ENCODE measurements at regions not wholly inside any gene's neighbourhood (a gene's known extent, or its start where the extent isn't known, plus 50 kb on each side); places are given as distances from the start of the nearest gene placed in this dataset.

DNA sequence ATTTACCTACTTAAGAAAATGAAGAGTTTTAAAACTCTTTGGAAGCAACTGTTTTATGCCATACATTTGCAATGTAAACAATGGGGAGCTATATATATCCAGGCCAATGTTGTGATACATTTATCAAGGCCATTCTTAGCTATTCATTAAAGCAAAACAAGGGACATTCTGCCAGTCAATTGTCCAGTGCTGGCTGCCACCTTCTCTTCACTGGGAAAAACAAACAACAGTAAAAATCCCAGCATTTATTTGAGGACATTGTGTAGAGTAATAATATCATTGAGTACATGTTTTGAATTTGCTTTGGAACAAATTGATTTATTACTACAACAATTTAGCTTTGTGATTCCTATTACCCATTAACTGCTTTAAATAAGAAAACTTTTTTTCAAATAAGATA is 1107.4 kb downstream of the DTWD2 start:
- Histone ChIP-seq H3K27me3 (ENCODE audit: control insufficient read depth, insufficient read depth, low read length) (peaks cover 3% of the 10 kb centered on the region), H3K9ac (ENCODE audit: low read depth, low read length) (no peak overlapping the region), H3K4me2 (ENCODE audit: low read length) (no peak overlapping the region), H3K4me1 (ENCODE audit: control insufficient read depth, insufficient read depth, low read length) (no peaks in the 10 kb centered on the region), H3K36me3 (ENCODE audit: insufficient read depth, low read length) (no peaks in the 10 kb centered on the region), H3K9me3 (replicated peaks; ENCODE audit: low read length) (no peaks in the 10 kb centered on the region), H3K4me3 (ENCODE audit: low read length) (no peak overlapping the region)

DNA sequence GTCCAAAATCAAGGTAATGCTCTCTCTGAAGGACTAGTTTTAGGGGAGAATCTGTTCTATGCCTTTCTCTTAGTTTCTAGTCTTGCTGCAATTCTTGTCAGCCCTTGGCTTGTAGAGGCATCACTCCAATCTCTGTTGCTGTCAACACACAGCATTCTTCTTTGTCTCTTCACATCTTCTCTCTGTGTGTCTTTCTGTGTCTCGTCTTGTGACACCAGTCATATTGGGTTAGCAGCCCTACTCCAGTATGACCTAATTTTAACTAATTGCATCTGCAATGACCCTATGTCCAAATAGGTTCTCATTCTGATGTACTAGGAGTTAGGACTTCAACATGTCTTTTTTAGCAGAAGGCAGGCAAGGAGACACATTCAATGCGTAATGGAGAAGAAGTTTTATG is 1110.6 kb downstream of the DTWD2 start:
- Histone ChIP-seq H3K27me3 (ENCODE audit: control insufficient read depth, insufficient read depth, low read length) (peaks cover 3% of the 10 kb centered on the region), H3K36me3 (ENCODE audit: insufficient read depth, low read length) (no peaks in the 10 kb centered on the region), H3K9me3 (replicated peaks; ENCODE audit: low read length) (no peaks in the 10 kb centered on the region), H3K4me3 (ENCODE audit: low read length) (no peak overlapping the region), H3K9ac (ENCODE audit: low read depth, low read length) (no peak overlapping the region), H3K4me2 (ENCODE audit: low read length) (no peak overlapping the region), H3K4me1 (ENCODE audit: control insufficient read depth, insufficient read depth, low read length) (no peaks in the 10 kb centered on the region)

DNA sequence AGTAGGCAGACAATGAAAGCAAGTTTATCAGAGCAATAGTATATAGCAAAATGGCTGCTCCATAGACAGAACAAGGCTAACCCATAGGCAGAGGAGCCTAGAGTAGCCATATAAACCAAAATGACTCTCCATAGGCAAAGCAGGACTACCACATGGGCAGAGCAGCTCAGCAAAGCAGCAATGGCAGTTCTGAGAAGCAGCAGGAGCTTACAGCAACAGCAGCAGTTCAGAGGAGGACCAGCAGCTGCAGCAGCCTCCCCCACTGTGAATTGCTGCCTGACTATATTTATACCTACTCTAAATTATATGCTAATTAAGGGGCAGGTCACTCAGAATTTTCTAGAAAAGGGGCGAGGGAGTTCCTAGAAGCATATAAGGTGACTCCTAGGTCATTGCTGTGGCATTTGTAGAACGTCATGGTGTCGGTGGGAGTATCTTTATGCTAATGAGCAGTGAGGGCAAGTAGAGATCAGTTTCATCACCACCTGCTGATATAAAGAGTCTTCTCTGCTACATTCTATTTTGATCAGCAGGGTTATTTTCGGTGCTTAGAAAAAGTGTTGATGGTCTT is 1115.5 kb downstream of the DTWD2 start:
- H3K4me3 ChIP-seq (ENCODE audit: low read length), result no peak overlapping the region
- H3K36me3 ChIP-seq (ENCODE audit: insufficient read depth, low read length), result no peaks in the 10 kb centered on the region
- H3K9ac ChIP-seq (ENCODE audit: low read depth, low read length), result no peak overlapping the region
- H3K4me1 ChIP-seq (ENCODE audit: control insufficient read depth, insufficient read depth, low read length), result no peaks in the 10 kb centered on the region
- no peak overlapping the region for H3K4me2 ChIP-seq (ENCODE audit: low read length)
- H3K27me3 ChIP-seq (ENCODE audit: control insufficient read depth, insufficient read depth, low read length), result peaks cover 2% of the 10 kb centered on the region
- no peaks in the 10 kb centered on the region for H3K9me3 ChIP-seq (replicated peaks; ENCODE audit: low read length)

DNA sequence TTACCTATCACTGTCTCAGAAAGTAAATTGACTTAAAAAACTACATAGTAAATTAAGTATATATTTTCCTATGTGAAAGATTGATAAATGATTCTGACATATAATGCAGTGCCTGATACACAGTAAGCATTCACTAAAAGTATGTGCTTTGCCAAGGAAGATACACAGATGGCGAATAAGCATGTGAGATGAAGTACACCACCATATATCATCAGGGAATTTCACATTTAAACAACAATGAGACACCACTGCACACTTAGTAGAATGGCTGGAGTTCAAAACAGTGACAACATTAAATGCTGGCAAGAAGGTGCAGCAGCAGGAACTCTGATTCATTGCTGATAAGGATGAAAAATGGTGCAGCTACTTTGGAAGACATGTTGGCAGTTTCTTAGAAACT is 1118.8 kb downstream of the DTWD2 start:
- H3K9ac ChIP-seq (ENCODE audit: low read depth, low read length), result no peak overlapping the region
- H3K4me2 ChIP-seq (ENCODE audit: low read length), result no peak overlapping the region
- no peaks in the 10 kb centered on the region for H3K27me3 ChIP-seq (ENCODE audit: control insufficient read depth, insufficient read depth, low read length)
- H3K4me3 ChIP-seq (ENCODE audit: low read length), result no peak overlapping the region
- H3K4me1 ChIP-seq (ENCODE audit: control insufficient read depth, insufficient read depth, low read length), result no peaks in the 10 kb centered on the region
- H3K36me3 ChIP-seq (ENCODE audit: insufficient read depth, low read length), result no peaks in the 10 kb centered on the region
- H3K9me3 ChIP-seq (replicated peaks; ENCODE audit: low read length), result no peaks in the 10 kb centered on the region

DNA sequence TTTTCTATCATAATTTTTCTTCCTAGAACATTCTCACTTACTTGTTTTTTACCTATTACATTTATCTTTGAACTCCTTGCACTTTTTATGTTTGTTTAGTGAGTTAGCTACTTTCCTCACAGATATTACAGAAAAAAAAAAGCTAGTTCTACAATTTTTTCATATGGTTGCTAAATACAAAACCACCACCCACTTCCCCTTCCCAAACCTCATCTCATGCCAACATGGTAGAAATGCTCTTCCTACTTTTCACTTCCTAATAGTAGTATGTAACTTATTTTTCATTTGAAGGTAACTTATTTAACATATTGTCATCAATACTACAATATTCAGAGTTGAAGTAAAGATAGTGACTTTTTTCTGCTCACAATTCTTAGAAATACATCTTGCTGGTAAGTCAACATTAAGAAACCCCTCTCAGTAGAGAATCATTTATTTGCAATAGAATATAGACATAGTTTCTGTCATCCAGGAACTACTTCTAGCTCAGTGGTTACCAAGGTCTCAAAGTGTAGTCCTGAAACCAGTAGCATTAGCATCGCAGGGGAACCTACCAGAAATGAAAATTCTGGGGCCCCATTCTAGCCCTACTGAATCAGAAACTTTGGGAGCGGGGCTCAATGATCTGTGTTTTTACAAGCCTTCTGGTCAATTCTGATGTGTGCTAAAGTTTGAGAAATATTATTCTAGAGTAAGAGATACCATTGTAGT is 1124.6 kb downstream of the DTWD2 start:
- Histone ChIP-seq H3K4me1 (ENCODE audit: control insufficient read depth, insufficient read depth, low read length) (no peaks in the 10 kb centered on the region), H3K9me3 (replicated peaks; ENCODE audit: low read length) (no peaks in the 10 kb centered on the region), H3K9ac (ENCODE audit: low read depth, low read length) (no peak overlapping the region), H3K4me2 (ENCODE audit: low read length) (no peak overlapping the region), H3K4me3 (ENCODE audit: low read length) (no peak overlapping the region), H3K36me3 (ENCODE audit: insufficient read depth, low read length) (no peaks in the 10 kb centered on the region), H3K27me3 (ENCODE audit: control insufficient read depth, insufficient read depth, low read length) (no peaks in the 10 kb centered on the region)

DNA sequence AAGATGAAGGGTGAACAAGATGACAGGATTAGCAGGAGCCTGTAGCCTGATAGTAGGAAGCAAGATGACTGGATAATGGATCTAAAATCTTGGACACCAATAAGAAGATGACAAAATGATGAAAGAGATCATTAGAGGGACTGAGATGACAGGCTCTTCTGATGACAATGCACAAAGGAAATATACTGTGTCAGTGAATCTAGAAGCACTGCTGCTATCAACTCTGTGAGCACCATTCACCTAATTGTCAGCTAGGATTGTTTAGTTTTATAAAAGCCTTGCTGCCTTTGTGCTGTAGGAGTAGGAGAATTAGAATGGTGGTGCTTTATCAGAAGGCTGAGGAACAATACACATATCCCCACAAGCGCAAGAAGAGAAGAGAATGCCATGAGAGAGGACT is 1127.8 kb downstream of the DTWD2 start:
- H3K9ac ChIP-seq (ENCODE audit: low read depth, low read length), result no peak overlapping the region
- no peak overlapping the region for H3K4me3 ChIP-seq (ENCODE audit: low read length)
- H3K4me2 ChIP-seq (ENCODE audit: low read length), result no peak overlapping the region
- no peaks in the 10 kb centered on the region for H3K9me3 ChIP-seq (replicated peaks; ENCODE audit: low read length)
- H3K4me1 ChIP-seq (ENCODE audit: control insufficient read depth, insufficient read depth, low read length), result no peaks in the 10 kb centered on the region
- no peaks in the 10 kb centered on the region for H3K36me3 ChIP-seq (ENCODE audit: insufficient read depth, low read length)
- no peaks in the 10 kb centered on the region for H3K27me3 ChIP-seq (ENCODE audit: control insufficient read depth, insufficient read depth, low read length)

DNA sequence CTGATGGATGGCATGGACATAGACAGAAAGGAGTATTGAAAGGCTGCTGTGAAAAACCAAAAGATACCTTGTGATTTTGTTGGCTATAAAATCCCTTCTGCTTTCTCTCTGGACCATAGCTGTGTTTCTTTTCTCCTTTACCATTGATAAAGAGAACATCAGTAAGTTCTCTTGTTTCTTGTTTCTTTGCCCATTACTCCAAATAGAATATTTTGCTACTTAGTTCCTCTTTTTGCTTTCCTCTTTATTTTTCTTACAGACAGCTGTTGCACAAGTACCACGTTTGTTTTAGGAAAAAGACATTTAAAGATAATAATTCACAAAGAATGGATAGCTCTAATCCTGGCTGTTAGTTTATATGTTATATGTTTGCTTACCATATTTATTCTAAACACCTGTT is 1129.2 kb downstream of the DTWD2 start:
- H3K9me3 ChIP-seq (replicated peaks; ENCODE audit: low read length), result no peaks in the 10 kb centered on the region
- no peak overlapping the region for H3K9ac ChIP-seq (ENCODE audit: low read depth, low read length)
- H3K36me3 ChIP-seq (ENCODE audit: insufficient read depth, low read length), result no peaks in the 10 kb centered on the region
- H3K4me3 ChIP-seq (ENCODE audit: low read length), result no peak overlapping the region
- no peaks in the 10 kb centered on the region for H3K4me1 ChIP-seq (ENCODE audit: control insufficient read depth, insufficient read depth, low read length)
- no peak overlapping the region for H3K4me2 ChIP-seq (ENCODE audit: low read length)
- no peaks in the 10 kb centered on the region for H3K27me3 ChIP-seq (ENCODE audit: control insufficient read depth, insufficient read depth, low read length)

DNA sequence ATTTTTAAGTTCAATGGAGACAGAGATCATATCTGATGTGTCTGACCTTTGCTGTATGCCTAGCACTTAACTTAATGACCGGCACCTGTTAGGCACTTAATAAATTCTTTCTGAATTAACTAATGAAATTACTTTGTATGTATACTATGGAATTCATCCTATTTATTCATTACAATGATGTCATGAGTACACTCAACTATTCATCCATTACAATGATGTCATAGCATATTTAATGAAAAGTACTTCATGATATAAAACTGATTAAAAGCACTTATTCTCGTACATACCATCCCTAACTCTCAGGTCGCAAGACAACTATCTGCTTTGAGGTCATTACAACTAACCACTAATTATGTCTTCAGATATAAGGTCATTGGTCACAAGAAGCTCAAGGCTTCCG is 1131.6 kb downstream of the DTWD2 start:
- no peak overlapping the region for H3K9ac ChIP-seq (ENCODE audit: low read depth, low read length)
- H3K27me3 ChIP-seq (ENCODE audit: control insufficient read depth, insufficient read depth, low read length), result no peaks in the 10 kb centered on the region
- H3K9me3 ChIP-seq (replicated peaks; ENCODE audit: low read length), result no peaks in the 10 kb centered on the region
- no peak overlapping the region for H3K4me3 ChIP-seq (ENCODE audit: low read length)
- no peak overlapping the region for H3K4me2 ChIP-seq (ENCODE audit: low read length)
- no peaks in the 10 kb centered on the region for H3K4me1 ChIP-seq (ENCODE audit: control insufficient read depth, insufficient read depth, low read length)
- H3K36me3 ChIP-seq (ENCODE audit: insufficient read depth, low read length), result no peaks in the 10 kb centered on the region

DNA sequence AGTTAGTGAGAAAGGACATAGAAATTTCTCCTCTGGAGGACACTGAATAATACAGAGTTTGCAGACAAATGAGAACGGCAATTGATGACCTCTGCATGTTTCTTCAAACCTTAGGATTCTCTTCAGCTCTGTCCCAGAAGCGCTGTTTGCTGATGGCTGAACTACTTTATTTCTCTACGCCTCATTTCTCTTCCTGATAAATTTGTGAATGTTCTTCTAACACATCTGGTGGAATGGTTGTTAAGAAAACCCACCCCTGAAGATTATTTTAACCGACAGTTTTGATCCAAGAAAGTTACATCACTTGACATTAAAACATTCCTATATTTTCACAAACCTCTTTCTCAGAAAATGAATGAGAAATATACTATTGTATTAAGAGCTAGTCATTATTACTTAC is 1150.6 kb downstream of the DTWD2 start:
- H3K9me3 ChIP-seq (replicated peaks; ENCODE audit: low read length), result no peaks in the 10 kb centered on the region
- no peak overlapping the region for H3K9ac ChIP-seq (ENCODE audit: low read depth, low read length)
- H3K4me1 ChIP-seq (ENCODE audit: control insufficient read depth, insufficient read depth, low read length), result no peaks in the 10 kb centered on the region
- no peak overlapping the region for H3K4me3 ChIP-seq (ENCODE audit: low read length)
- H3K36me3 ChIP-seq (ENCODE audit: insufficient read depth, low read length), result no peaks in the 10 kb centered on the region
- H3K27me3 ChIP-seq (ENCODE audit: control insufficient read depth, insufficient read depth, low read length), result no peaks in the 10 kb centered on the region
- H3K4me2 ChIP-seq (ENCODE audit: low read length), result no peak overlapping the region

DNA sequence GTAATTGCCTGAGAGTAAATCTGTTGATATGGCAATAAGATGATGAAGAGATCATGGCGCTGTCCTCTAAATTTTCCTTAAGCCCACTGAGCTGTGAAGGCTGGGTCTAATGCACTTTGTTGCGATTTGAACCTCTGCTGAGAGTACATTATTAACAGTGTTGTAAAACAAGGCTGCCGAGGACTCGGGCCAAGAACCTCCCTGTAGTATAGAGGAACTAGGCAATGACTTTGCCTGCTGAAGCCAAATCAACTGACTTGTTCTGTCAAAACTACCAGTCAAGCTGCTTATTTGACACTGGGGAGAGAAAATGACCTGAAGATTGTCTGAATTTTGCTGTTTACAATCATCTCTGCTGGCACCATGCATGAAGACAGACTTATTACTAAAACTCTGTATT is 1154.7 kb downstream of the DTWD2 start:
- Histone ChIP-seq H3K9me3 (replicated peaks; ENCODE audit: low read length) (no peaks in the 10 kb centered on the region), H3K4me3 (ENCODE audit: low read length) (no peak overlapping the region), H3K9ac (ENCODE audit: low read depth, low read length) (no peak overlapping the region), H3K36me3 (ENCODE audit: insufficient read depth, low read length) (no peaks in the 10 kb centered on the region), H3K4me1 (ENCODE audit: control insufficient read depth, insufficient read depth, low read length) (no peaks in the 10 kb centered on the region), H3K4me2 (ENCODE audit: low read length) (no peak overlapping the region), H3K27me3 (ENCODE audit: control insufficient read depth, insufficient read depth, low read length) (no peaks in the 10 kb centered on the region)

DNA sequence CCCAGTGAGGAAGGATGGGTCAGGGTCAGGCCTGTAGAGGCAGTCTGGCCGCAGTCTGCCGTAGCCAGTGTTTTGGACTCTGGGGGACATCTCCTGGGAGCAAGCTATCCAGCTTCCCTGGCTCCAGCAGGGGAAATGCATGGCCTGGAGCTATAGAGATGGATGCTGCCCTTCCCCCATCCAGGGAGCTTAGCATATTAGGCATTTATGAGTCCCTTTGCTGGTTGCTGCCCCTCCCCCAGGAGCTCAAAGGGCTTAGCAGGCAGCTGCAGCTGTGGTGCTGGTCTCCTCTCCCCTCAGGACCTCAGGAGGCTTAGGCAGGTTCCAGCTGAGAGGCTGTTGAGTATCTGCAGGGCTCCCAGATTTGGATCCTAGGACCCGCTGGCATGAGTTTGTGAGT is 1158.7 kb downstream of the DTWD2 start:
- Histone ChIP-seq H3K9ac (ENCODE audit: low read depth, low read length) (no peak overlapping the region), H3K9me3 (replicated peaks; ENCODE audit: low read length) (no peaks in the 10 kb centered on the region), H3K4me2 (ENCODE audit: low read length) (no peak overlapping the region), H3K36me3 (ENCODE audit: insufficient read depth, low read length) (no peaks in the 10 kb centered on the region), H3K4me3 (ENCODE audit: low read length) (no peak overlapping the region), H3K4me1 (ENCODE audit: control insufficient read depth, insufficient read depth, low read length) (no peaks in the 10 kb centered on the region), H3K27me3 (ENCODE audit: control insufficient read depth, insufficient read depth, low read length) (no peaks in the 10 kb centered on the region)

DNA sequence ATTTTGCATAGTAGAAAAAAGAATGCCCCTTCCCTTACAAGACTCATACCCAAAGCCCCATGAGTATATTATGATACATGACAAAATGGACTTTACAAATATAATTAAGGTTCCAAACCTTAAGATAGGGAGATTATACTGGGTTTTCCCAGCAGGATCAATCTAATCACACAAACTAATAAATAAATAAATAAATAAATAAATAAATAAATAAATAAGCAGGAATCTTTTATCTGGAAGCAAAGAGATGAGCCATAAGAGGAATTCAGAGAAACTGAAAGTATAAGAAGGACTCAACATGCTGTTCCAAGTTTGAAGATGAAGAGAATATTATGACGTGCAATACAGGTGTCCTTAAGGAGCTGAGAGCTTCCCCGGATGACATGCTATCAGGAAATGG is 1174.5 kb downstream of the DTWD2 start:
- no peaks in the 10 kb centered on the region for H3K9me3 ChIP-seq (replicated peaks; ENCODE audit: low read length)
- H3K9ac ChIP-seq (ENCODE audit: low read depth, low read length), result no peak overlapping the region
- H3K4me1 ChIP-seq (ENCODE audit: control insufficient read depth, insufficient read depth, low read length), result no peaks in the 10 kb centered on the region
- no peak overlapping the region for H3K4me3 ChIP-seq (ENCODE audit: low read length)
- H3K36me3 ChIP-seq (ENCODE audit: insufficient read depth, low read length), result no peaks in the 10 kb centered on the region
- no peak overlapping the region for H3K4me2 ChIP-seq (ENCODE audit: low read length)
- no peaks in the 10 kb centered on the region for H3K27me3 ChIP-seq (ENCODE audit: control insufficient read depth, insufficient read depth, low read length)

Data from skeletal muscle satellite cell (primary cell).